ENCODE measurements at regions not wholly inside any gene's neighbourhood (a gene's known extent, or its start where the extent isn't known, plus 50 kb on each side); places are given as distances from the start of the nearest gene placed in this dataset.

DNA sequence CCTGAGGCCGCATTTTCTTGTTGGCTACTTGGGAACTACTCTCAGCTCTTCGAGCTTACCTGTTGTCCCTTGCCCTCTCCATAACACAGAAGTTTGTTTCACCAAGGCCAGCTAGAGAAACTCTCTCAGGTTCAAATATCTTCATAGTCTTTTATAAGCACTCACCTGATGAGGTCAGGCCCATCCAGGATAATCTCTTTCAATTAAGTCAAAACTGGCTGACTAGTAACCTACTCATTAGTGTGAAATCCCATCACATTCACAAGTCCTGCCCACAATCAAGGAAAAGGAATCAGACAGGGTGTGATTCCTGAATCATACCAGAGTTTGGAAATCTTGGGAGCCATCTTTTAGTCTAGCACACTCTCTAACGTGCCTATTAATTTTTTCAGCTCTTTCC lies 195.2 kb upstream of the HS3ST5 start:
- Mint-ChIP-seq H3K27me3 (ENCODE audit: insufficient read depth, low read depth) (peaks cover 2% of the 10 kb centered on the region), H3K9me3 (no peaks in the 10 kb centered on the region), H3K36me3 (no peaks in the 10 kb centered on the region), H3K4me3 (no peak overlapping the region), H3K4me1 (no peaks in the 10 kb centered on the region), H3K27ac (no peak overlapping the region)
- Histone ChIP-seq H4K20me1 (ENCODE audit: low read depth) (no peaks in the 10 kb centered on the region), H3K9me3 (ENCODE audit: low read depth) (no peaks in the 10 kb centered on the region), H3K27me3 (no peaks in the 10 kb centered on the region), H3K79me2 (ENCODE audit: low read depth) (no peaks in the 10 kb centered on the region), H3K36me3 (no peaks in the 10 kb centered on the region), H3F3A (ENCODE audit: low read depth) (no peaks in the 10 kb centered on the region), H3K27ac (no peak overlapping the region), H2AFZ (replicated peaks) (no peak overlapping the region), H3K9ac (no peak overlapping the region), H3K4me3 (no peak overlapping the region), H3K4me2 (no peak overlapping the region), H3K4me1 (no peaks in the 10 kb centered on the region)
- no peak for DNase-seq (ENCODE audit: low spot score)
- TF ChIP-seq EZH2 (IDR thresholded peaks at IDR 0.05) (no peak), EZH2phosphoT487 (IDR thresholded peaks at IDR 0.05) (no peak), CTCF (IDR thresholded peaks at IDR 0.05) (no peak)

GRCh38 chr6:114534813-114535212 lies 192.0 kb upstream of the HS3ST5 start:
- TF ChIP-seq CTCF (IDR thresholded peaks at IDR 0.05) (no peak), EZH2phosphoT487 (IDR thresholded peaks at IDR 0.05) (no peak), EZH2 (IDR thresholded peaks at IDR 0.05) (no peak)
- H3K27ac Mint-ChIP-seq = peak overlapping the region; percentile 47

GRCh38 chr6:114524081-114524480 lies 181.3 kb upstream of the HS3ST5 start:
- Mint-ChIP-seq H3K4me1 (peaks cover 2% of the 10 kb centered on the region), H3K27me3 (ENCODE audit: insufficient read depth, low read depth) (no peaks in the 10 kb centered on the region), H3K4me3 (no peak overlapping the region), H3K9me3 (no peaks in the 10 kb centered on the region), H3K27ac (no peak overlapping the region), H3K36me3 (no peaks in the 10 kb centered on the region)
- Histone ChIP-seq H3K9me3 (ENCODE audit: low read depth) (no peaks in the 10 kb centered on the region), H3K4me2 (no peak overlapping the region), H3F3A (ENCODE audit: low read depth) (no peaks in the 10 kb centered on the region), H3K79me2 (ENCODE audit: low read depth) (no peaks in the 10 kb centered on the region), H3K4me3 (no peak overlapping the region), H3K9ac (no peak overlapping the region), H3K36me3 (no peaks in the 10 kb centered on the region), H3K4me1 (peaks cover 21% of the 10 kb centered on the region), H3K27ac (no peak overlapping the region), H3K27me3 (no peaks in the 10 kb centered on the region), H2AFZ (replicated peaks) (peak overlapping the region; percentile 65), H4K20me1 (ENCODE audit: low read depth) (no peaks in the 10 kb centered on the region)
- DNase-seq (ENCODE audit: low spot score) = no peak
- TF ChIP-seq EZH2 (IDR thresholded peaks at IDR 0.05) = no peak
- TF ChIP-seq EZH2phosphoT487 (IDR thresholded peaks at IDR 0.05) = no peak
- TF ChIP-seq CTCF (IDR thresholded peaks at IDR 0.05) = no peak

More at GRCh38 chr6:114534813-114535212, 192.0 kb upstream of the HS3ST5 start:
- Histone ChIP-seq H3K79me2 (ENCODE audit: low read depth) (no peaks in the 10 kb centered on the region), H3K36me3 (no peaks in the 10 kb centered on the region), H3K9me3 (ENCODE audit: low read depth) (no peaks in the 10 kb centered on the region), H2AFZ (replicated peaks) (peak overlapping the region; percentile 45), H3K27me3 (no peaks in the 10 kb centered on the region), H3K4me3 (no peak overlapping the region), H3K4me2 (no peak overlapping the region), H3K9ac (no peak overlapping the region), H3K27ac (no peak overlapping the region), H3F3A (ENCODE audit: low read depth) (no peaks in the 10 kb centered on the region), H4K20me1 (ENCODE audit: low read depth) (no peaks in the 10 kb centered on the region), H3K4me1 (no peaks in the 10 kb centered on the region)
- no peaks in the 10 kb centered on the region for H3K36me3 Mint-ChIP-seq
- H3K9me3 Mint-ChIP-seq = peaks cover 3% of the 10 kb centered on the region
- no peaks in the 10 kb centered on the region for H3K4me1 Mint-ChIP-seq
- DNase-seq (ENCODE audit: low spot score) = no peak
- no peak overlapping the region for H3K4me3 Mint-ChIP-seq
- H3K27me3 Mint-ChIP-seq (ENCODE audit: insufficient read depth, low read depth) = no peaks in the 10 kb centered on the region

All from neural progenitor cell (in vitro differentiated cells).